ENCODE measurements at regions not wholly inside any gene's neighbourhood (a gene's known extent, or its start where the extent isn't known, plus 50 kb on each side); places are given as distances from the start of the nearest gene placed in this dataset.

DNA sequence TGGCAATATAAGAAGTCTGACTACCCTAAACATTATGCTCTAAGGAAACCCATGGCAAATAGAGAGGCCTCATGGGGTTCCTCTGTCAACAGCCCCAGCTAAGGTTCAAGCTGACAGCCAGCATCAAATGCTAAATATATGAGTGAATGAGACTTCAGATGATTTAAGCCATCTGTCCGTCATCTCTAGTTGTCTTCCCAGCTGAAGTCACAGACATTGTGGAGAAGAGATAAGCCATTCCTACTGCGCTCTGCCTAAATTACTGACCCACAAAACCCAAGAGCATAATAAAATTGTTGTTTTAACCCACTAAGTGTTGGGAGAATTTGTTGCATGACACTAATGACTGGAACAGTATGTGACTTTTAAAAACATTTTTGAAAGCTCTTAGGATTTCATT is 87.3 kb upstream of the IGSF10 start:
- TF ChIP-seq, protein P1, sequence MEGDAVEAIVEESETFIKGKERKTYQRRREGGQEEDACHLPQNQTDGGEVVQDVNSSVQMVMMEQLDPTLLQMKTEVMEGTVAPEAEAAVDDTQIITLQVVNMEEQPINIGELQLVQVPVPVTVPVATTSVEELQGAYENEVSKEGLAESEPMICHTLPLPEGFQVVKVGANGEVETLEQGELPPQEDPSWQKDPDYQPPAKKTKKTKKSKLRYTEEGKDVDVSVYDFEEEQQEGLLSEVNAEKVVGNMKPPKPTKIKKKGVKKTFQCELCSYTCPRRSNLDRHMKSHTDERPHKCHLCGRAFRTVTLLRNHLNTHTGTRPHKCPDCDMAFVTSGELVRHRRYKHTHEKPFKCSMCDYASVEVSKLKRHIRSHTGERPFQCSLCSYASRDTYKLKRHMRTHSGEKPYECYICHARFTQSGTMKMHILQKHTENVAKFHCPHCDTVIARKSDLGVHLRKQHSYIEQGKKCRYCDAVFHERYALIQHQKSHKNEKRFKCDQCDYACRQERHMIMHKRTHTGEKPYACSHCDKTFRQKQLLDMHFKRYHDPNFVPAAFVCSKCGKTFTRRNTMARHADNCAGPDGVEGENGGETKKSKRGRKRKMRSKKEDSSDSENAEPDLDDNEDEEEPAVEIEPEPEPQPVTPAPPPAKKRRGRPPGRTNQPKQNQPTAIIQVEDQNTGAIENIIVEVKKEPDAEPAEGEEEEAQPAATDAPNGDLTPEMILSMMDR (conservative IDR thresholded peaks at IDR 0.05) = no peak
- TF ChIP-seq EZH2 (IDR thresholded peaks at IDR 0.05; ENCODE audit: low read depth) = no peak

Measured in PC-9 (cell line).